PC-3 (cell line): ENCODE measurements at regions not wholly inside any gene's neighbourhood (a gene's known extent, or its start where the extent isn't known, plus 50 kb on each side); places are given as distances from the start of the nearest gene placed in this dataset.
A peak's percentile ranks its signal among the peaks of the same experiment; 100 is the strongest.

Source experiments
- ATAC-seq: fragments of 200-7000 bp; cut with Tn5 transposase; 2 replicates; pipeline ENCODE4 v1.9.1; 2020; ENCODE audit warnings: mild to moderate bottlenecking, moderate library complexity
- BruUV-seq: library from RNA; stranded (reverse); fragments of 400-500 nt; replicated peaks from 2 replicates; lab custom pipeline; 2021; lab: Mats Ljungman, UMichigan
- CTCF ChIA-PET: fragments of 300-600 bp; sonication (Branson Sonifier 250); formaldehyde crosslinking; loops from one replicate; lab custom pipeline; 2022; ENCODE audit warnings: antibody characterized with exemption; lab: Charles Lee
- POLR2A ChIA-PET: fragments of 300-600 bp; sonication (Branson Sonifier 250); formaldehyde crosslinking; loops from one replicate; lab custom pipeline; 2022; ENCODE audit warnings: antibody characterized with exemption; ENCODE audit not compliant: unreplicated experiment; lab: Charles Lee
- DNase-seq: peaks from one replicate; pipeline ENCODE4 v3.0.0-alpha.2; 2015
- H2AFZ ChIP-seq: fragments of 300-600 bp; sonication (generic); 2 replicates; pipeline ENCODE4 v1.6.0; 2016; ENCODE audit warnings: antibody characterized with exemption, low read length
- H3F3A ChIP-seq: fragments of 300-600 bp; sonication (generic); one replicate; pipeline ENCODE4 v1.6.0; 2017; ENCODE audit warnings: antibody characterized with exemption, low read length, control low read depth, mild to moderate bottlenecking; ENCODE audit not compliant: unreplicated experiment
- H3K27ac ChIP-seq: fragments of 300-600 bp; sonication (generic); 2 replicates; pipeline ENCODE4 v1.5.1; 2016; ENCODE audit warnings: mild to moderate bottlenecking, low read length
- H3K27me3 ChIP-seq: fragments of 300-600 bp; sonication (generic); 2 replicates; pipeline ENCODE4 v1.6.1; 2016; ENCODE audit warnings: low read length, mixed read lengths
- H3K36me3 ChIP-seq: fragments of 300-600 bp; sonication (generic); 2 replicates; pipeline ENCODE4 v1.6.1; 2016; ENCODE audit warnings: low read depth, mixed run types, low read length, mixed read lengths
- H3K4me1 ChIP-seq: fragments of 300-600 bp; sonication (generic); 2 replicates; pipeline ENCODE4 v1.5.1; 2016; ENCODE audit warnings: low read length; ENCODE audit not compliant: insufficient read depth
- H3K4me2 ChIP-seq: fragments of 300-600 bp; sonication (generic); 2 replicates; pipeline ENCODE4 v1.6.0; 2016; ENCODE audit warnings: low read length
- H3K4me3 ChIP-seq: fragments of 300-600 bp; sonication (generic); 2 replicates; pipeline ENCODE4 v1.5.1; 2016; ENCODE audit warnings: mild to moderate bottlenecking, low read length, mixed read lengths
- H3K79me2 ChIP-seq: fragments of 300-600 bp; sonication (generic); 2 replicates; pipeline ENCODE4 v1.6.1; 2017; ENCODE audit warnings: low read length, mixed read lengths
- H3K9ac ChIP-seq: fragments of 300-600 bp; sonication (generic); 2 replicates; pipeline ENCODE4 v1.6.0; 2016; ENCODE audit warnings: mild to moderate bottlenecking, low read length
- H3K9me2 ChIP-seq: fragments of 300-600 bp; sonication (generic); replicated peaks from 2 replicates; pipeline ENCODE4 v1.6.1; 2016; ENCODE audit warnings: mixed run types, low read length, mixed read lengths
- H3K9me3 ChIP-seq: fragments of 300-600 bp; sonication (generic); 2 replicates; pipeline ENCODE4 v1.6.1; 2016; ENCODE audit warnings: low read length, mixed read lengths
- H4K20me1 ChIP-seq: fragments of 300-600 bp; sonication (generic); 2 replicates; pipeline ENCODE4 v1.6.1; 2016; ENCODE audit warnings: low read length, mixed read lengths
- EZH2 ChIP-seq: fragments of 300-600 bp; sonication (generic); IDR thresholded peaks from one replicate; pipeline ENCODE4 v1.6.1; 2017; ENCODE audit warnings: antibody characterized with exemption, mild to moderate bottlenecking, low read length; ENCODE audit not compliant: unreplicated experiment
- EZH2phosphoT487 ChIP-seq: fragments of 300-600 bp; sonication (generic); IDR thresholded peaks from 2 replicates; pipeline ENCODE4 v1.6.1; 2018; ENCODE audit warnings: mild to moderate bottlenecking, antibody characterized with exemption, low read length, borderline replicate concordance
- intact Hi-C: fragments of 100-400 bp; cut with micrococcal nuclease; formaldehyde crosslinking; loops from 2 replicates; pipeline ENCODE4 v1.9.0; 2023
- TF ChIP-seq, protein P1 (sequence below): fragments of 300-600 bp; sonication (generic); conservative IDR thresholded peaks from 2 replicates; pipeline ENCODE4 v1.5.1; 2017; ENCODE audit warnings: antibody characterized with exemption, low read depth, mild to moderate bottlenecking, low read length

DNA sequence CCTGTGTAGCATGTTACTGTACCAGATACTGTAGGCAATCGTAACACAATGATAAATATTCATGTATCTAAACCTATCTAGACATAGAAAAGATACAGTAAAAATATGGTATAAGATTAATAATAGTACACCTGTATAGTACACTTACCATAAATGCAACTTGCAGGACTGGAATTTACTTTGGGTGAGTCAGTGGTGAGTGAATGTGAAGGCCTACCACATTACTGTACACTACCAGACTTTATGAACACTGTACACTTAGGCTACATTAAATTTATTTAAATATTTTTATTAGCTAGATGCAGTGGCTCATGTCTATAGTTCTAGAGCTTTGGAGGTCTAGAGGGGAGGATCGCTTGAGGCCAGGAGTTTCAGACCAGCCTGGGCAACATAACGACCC, 186.6 kb upstream of the ROPN1 start:
- Histone ChIP-seq H3K4me1 (peaks cover 4% of the 10 kb centered on the region; the same call in 1 of the 2 replicates), H3K27me3 (no peaks in the 10 kb centered on the region), H2AFZ (no peak overlapping the region), H3K9ac (no peak overlapping the region), H3K4me2 (no peak overlapping the region), H3F3A (no peaks in the 10 kb centered on the region), H3K79me2 (no peaks in the 10 kb centered on the region), H3K27ac (no peak overlapping the region), H3K9me3 (no peaks in the 10 kb centered on the region), H3K36me3 (no peaks in the 10 kb centered on the region), H3K9me2 (no peaks in the 10 kb centered on the region), H3K4me3 (no peak overlapping the region), H4K20me1 (no peaks in the 10 kb centered on the region)
- ChIA-PET POLR2A (interaction anchor here (0.5 to 0.6 kb wide), 3 partner anchors 26 to 195 kb away, joined by 3 read pairs; no protein-coding TSS in a partner anchor), CTCF (no interaction called here)
- no TSS peak for BruUV-seq
- ATAC-seq (peak; percentile 100), DNase-seq (peak; percentile 80)
- TF ChIP-seq, protein P1, sequence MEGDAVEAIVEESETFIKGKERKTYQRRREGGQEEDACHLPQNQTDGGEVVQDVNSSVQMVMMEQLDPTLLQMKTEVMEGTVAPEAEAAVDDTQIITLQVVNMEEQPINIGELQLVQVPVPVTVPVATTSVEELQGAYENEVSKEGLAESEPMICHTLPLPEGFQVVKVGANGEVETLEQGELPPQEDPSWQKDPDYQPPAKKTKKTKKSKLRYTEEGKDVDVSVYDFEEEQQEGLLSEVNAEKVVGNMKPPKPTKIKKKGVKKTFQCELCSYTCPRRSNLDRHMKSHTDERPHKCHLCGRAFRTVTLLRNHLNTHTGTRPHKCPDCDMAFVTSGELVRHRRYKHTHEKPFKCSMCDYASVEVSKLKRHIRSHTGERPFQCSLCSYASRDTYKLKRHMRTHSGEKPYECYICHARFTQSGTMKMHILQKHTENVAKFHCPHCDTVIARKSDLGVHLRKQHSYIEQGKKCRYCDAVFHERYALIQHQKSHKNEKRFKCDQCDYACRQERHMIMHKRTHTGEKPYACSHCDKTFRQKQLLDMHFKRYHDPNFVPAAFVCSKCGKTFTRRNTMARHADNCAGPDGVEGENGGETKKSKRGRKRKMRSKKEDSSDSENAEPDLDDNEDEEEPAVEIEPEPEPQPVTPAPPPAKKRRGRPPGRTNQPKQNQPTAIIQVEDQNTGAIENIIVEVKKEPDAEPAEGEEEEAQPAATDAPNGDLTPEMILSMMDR: no peak
- TF ChIP-seq EZH2 (no peak), EZH2phosphoT487 (no peak)
- intact Hi-C loops: no loop called here

- Histone ChIP-seq H4K20me1 (no peaks in the 10 kb centered on the region), H3K4me2 (no peak overlapping the region), H3K27me3 (peaks cover 63% of the 10 kb centered on the region), H3K4me3 (no peak overlapping the region), H3F3A (no peaks in the 10 kb centered on the region), H3K9me3 (no peaks in the 10 kb centered on the region), H3K4me1 (no peaks in the 10 kb centered on the region), H3K9ac (no peak overlapping the region), H3K79me2 (no peaks in the 10 kb centered on the region), H3K36me3 (no peaks in the 10 kb centered on the region), H3K9me2 (no peaks in the 10 kb centered on the region), H3K27ac (no peak overlapping the region), H2AFZ (no peak overlapping the region)
- POLR2A ChIA-PET: no interaction called here
- DNase-seq (peak; percentile 14), ATAC-seq (no peak)
- BruUV-seq: no TSS peak
- TF ChIP-seq EZH2phosphoT487 (no peak), EZH2 (no peak)
- TF ChIP-seq, protein P1: no peak
- CTCF ChIA-PET: no interaction called here
- intact Hi-C loops: no loop called here
Observed at GRCh38 chr3:124200407-124200806, 208.5 kb upstream of the ROPN1 start.

DNA sequence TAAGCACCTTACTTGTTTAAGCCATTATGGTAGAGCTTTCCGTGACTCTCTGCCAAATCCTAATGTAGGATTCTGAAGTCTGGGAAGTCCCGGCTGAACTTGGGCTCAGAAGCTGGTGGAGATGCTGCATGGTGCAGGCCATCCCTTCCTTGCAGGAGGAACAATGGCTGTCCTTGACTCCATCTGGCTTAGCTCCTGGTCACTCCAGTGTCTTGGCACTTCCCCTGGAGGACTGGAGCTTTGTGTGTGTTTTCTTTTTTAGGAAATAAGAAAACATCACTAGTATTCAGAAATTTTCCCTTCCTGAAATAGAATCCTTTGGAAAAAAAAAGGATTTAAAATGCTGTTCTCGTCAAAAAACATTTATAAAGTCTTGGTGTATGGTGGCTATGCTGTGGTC, 209.3 kb upstream of the ROPN1 start:
- ATAC-seq: no peak
- H3K9me2 ChIP-seq: no peaks in the 10 kb centered on the region
- intact Hi-C loops: no loop called here
- BruUV-seq: no TSS peak
- H2AFZ ChIP-seq: no peak overlapping the region
- no peak overlapping the region for H3K4me2 ChIP-seq
- ChIA-PET POLR2A (no interaction called here), CTCF (no interaction called here)
- H3K27me3 ChIP-seq: peaks cover 67% of the 10 kb centered on the region
- no peaks in the 10 kb centered on the region for H4K20me1 ChIP-seq
- TF ChIP-seq EZH2phosphoT487 (no peak), EZH2 (no peak)
- TF ChIP-seq, protein P1: no peak
- H3K4me1 ChIP-seq: no peaks in the 10 kb centered on the region
- H3K79me2 ChIP-seq: no peaks in the 10 kb centered on the region
- DNase-seq: no peak
- H3K36me3 ChIP-seq: no peaks in the 10 kb centered on the region
- no peaks in the 10 kb centered on the region for H3K9me3 ChIP-seq
- no peaks in the 10 kb centered on the region for H3F3A ChIP-seq
- no peak overlapping the region for H3K9ac ChIP-seq
- no peak overlapping the region for H3K4me3 ChIP-seq
- no peak overlapping the region for H3K27ac ChIP-seq
